Liver (tissue), 8 donors: ENCODE measurements at regions not wholly inside any gene's neighbourhood (a gene's known extent, or its start where the extent isn't known, plus 50 kb on each side); places are given as distances from the start of the nearest gene placed in this dataset.

ENCODE experiments used
- DNase-seq: peaks from one replicate; pipeline ENCODE4 v3.0.0-alpha.2; 2017; ENCODE audit warnings: low spot score
- H3K27ac ChIP-seq, 2 donors: one replicate each; pipeline ENCODE4 v1.7.0; 2013; ENCODE audit warnings: inconsistent platforms in 2 of 2, low read length in 2 of 2, control low read depth in 1 of 2, low read depth in 1 of 2, mild to moderate bottlenecking in 1 of 2
- H3K27me3 ChIP-seq, 4 donors: one replicate each; pipeline versions ENCODE4 v1.6.1 to v1.7.0; 2013; ENCODE audit warnings: low read length in 3 of 4, inconsistent platforms in 1 of 4, mild to moderate bottlenecking in 1 of 4, moderate library complexity in 1 of 4; ENCODE audit not compliant: control insufficient read depth in 4 of 4, insufficient read depth in 4 of 4
- H3K36me3 ChIP-seq, 4 donors: one replicate each; pipeline versions ENCODE4 v1.6.1 to v1.7.0; 2013; ENCODE audit warnings: low read length in 3 of 4, mild to moderate bottlenecking in 3 of 4, low read depth in 1 of 4, moderate library complexity in 1 of 4; ENCODE audit not compliant: control insufficient read depth in 4 of 4, insufficient read depth in 3 of 4
- H3K4me1 ChIP-seq, 4 donors: one replicate each; pipeline versions ENCODE4 v1.6.1 to v1.7.0; 2013; ENCODE audit warnings: low read length in 3 of 4, mild to moderate bottlenecking in 3 of 4, moderate library complexity in 1 of 4; ENCODE audit not compliant: control insufficient read depth in 4 of 4, insufficient read depth in 4 of 4
- H3K4me3 ChIP-seq, 3 donors: one replicate each; pipeline versions ENCODE4 v1.6.1 to v1.7.0; 2013; ENCODE audit warnings: low read length in 3 of 3, control low read depth in 1 of 3, low read depth in 1 of 3, mild to moderate bottlenecking in 1 of 3
- H3K9ac ChIP-seq, 2 donors: one replicate each; pipeline ENCODE4 v1.7.0; 2013; ENCODE audit warnings: low read length in 2 of 2, mild to moderate bottlenecking in 2 of 2, moderate library complexity in 2 of 2, control low read depth in 1 of 2, low read depth in 1 of 2
- H3K9me3 ChIP-seq, 4 donors: one replicate each; pipeline versions ENCODE4 v1.6.1 to v1.7.0; 2013; ENCODE audit warnings: low read length in 3 of 4; ENCODE audit not compliant: control insufficient read depth in 4 of 4
- ATF3 ChIP-seq: IDR thresholded peaks from 2 replicates; pipeline ENCODE4 v1.6.1; 2016; ENCODE audit warnings: antibody characterized with exemption
- CTCF ChIP-seq: fragments of 150-350 bp; IDR thresholded peaks from 2 replicates; pipeline ENCODE4 v1.5.1; 2017; ENCODE audit warnings: improper control_type of control experiment, low read depth, low read length; ENCODE audit not compliant: missing input control
- EGR1 ChIP-seq, 2 donors: IDR thresholded peaks; 2 replicates each; pipeline ENCODE4 v1.6.1; 2016 to 2018; ENCODE audit warnings: antibody characterized with exemption in 2 of 2, low read depth in 2 of 2
- FOXA1 ChIP-seq: IDR thresholded peaks from 2 replicates; pipeline ENCODE4 v1.6.1; 2016; ENCODE audit warnings: antibody characterized with exemption
- FOXA2 ChIP-seq: IDR thresholded peaks from 2 replicates; pipeline ENCODE4 v1.6.1; 2016; ENCODE audit warnings: antibody characterized with exemption
- GABPA ChIP-seq, 2 donors: IDR thresholded peaks in 1 of 2; conservative IDR thresholded peaks in 1 of 2; 2 replicates each; pipeline ENCODE4 v1.6.1; 2016; ENCODE audit warnings: antibody characterized with exemption in 2 of 2, mild to moderate bottlenecking in 1 of 2, moderate library complexity in 1 of 2
- HNF4A ChIP-seq, 2 donors: conservative IDR thresholded peaks; 2 replicates each; pipeline ENCODE4 v1.6.1; 2016; ENCODE audit warnings: antibody characterized with exemption in 2 of 2, mild to moderate bottlenecking in 2 of 2
- HNF4G ChIP-seq: IDR thresholded peaks from 2 replicates; pipeline ENCODE4 v1.6.1; 2016; ENCODE audit warnings: antibody characterized with exemption
- JUND ChIP-seq, 2 donors: IDR thresholded peaks; 2 replicates each; pipeline ENCODE4 v1.6.1; 2016; ENCODE audit warnings: antibody characterized with exemption in 2 of 2
- NR2F2 ChIP-seq: IDR thresholded peaks from 2 replicates; pipeline ENCODE4 v1.6.1; 2016; ENCODE audit warnings: antibody characterized with exemption
- RAD21 ChIP-seq, 2 donors: IDR thresholded peaks; 2 replicates each; pipeline ENCODE4 v1.6.1; 2016; ENCODE audit warnings: antibody characterized with exemption in 2 of 2, mild to moderate bottlenecking in 2 of 2
- REST ChIP-seq: IDR thresholded peaks from 2 replicates; pipeline ENCODE4 v1.6.1; 2016; ENCODE audit warnings: antibody characterized with exemption, mild to moderate bottlenecking
- RXRA ChIP-seq, 2 donors: IDR thresholded peaks; 2 replicates each; pipeline ENCODE4 v1.6.1; 2017 to 2018; ENCODE audit warnings: antibody characterized with exemption in 2 of 2, mild to moderate bottlenecking in 1 of 2
- SP1 ChIP-seq: IDR thresholded peaks from 2 replicates; pipeline ENCODE4 v1.6.1; 2018; ENCODE audit warnings: antibody characterized with exemption, mild to moderate bottlenecking
- TAF1 ChIP-seq: conservative IDR thresholded peaks from 2 replicates; pipeline ENCODE4 v1.6.1; 2016; ENCODE audit warnings: antibody characterized with exemption, mild to moderate bottlenecking
- YY1 ChIP-seq: IDR thresholded peaks from 2 replicates; pipeline ENCODE4 v1.6.1; 2016; ENCODE audit warnings: antibody characterized with exemption, mild to moderate bottlenecking
- ZBTB33 ChIP-seq: IDR thresholded peaks from 2 replicates; pipeline ENCODE4 v1.6.1; 2016; ENCODE audit warnings: antibody characterized with exemption
- WGBS: extraction: QIAGEN DNeasy Blood & Tissue Kit; methylation state at CpG from one replicate; pipeline ENCODE4 v1.1.7; 2013; 5-methylcytosine and 5-hydroxymethylcytosine counted together
- donor health status: healthy.
- donor health status: healthy.
- donor health status: healthy.
- donor health status: healthy.
- donor health status: healthy.

- 79% methylated on average over 8 of the region's 8 CpGs for WGBS
These were observed 216.7 kb upstream of the ANO5 start for GRCh38 chr11:21976210-21976609.

More at GRCh38 chr11:21976210-21976609, 216.7 kb upstream of the ANO5 start:
- H3K27ac ChIP-seq: no peak overlapping the region
- no peak for DNase-seq
- H3K4me1 ChIP-seq: no peaks in the 10 kb centered on the region
- peaks cover 0 to 2% (median 0%) of the 10 kb centered on the region in 4 donors for H3K27me3 ChIP-seq
- no peaks in the 10 kb centered on the region for H3K36me3 ChIP-seq
- TF ChIP-seq EGR1 (IDR thresholded peaks at IDR 0.05; ENCODE audit: low read depth in 2 of 2): no peak
- TF ChIP-seq RAD21 (IDR thresholded peaks at IDR 0.05): no peak
- no peak for TF ChIP-seq CTCF
- no peak for TF ChIP-seq GABPA (IDR thresholded peaks at IDR 0.05 in 1 of 2, conservative IDR thresholded peaks at IDR 0.05 in 1 of 2)
- no peak for TF ChIP-seq NR2F2
- no peak for TF ChIP-seq SP1
- TF ChIP-seq TAF1: no peak
- no peak for TF ChIP-seq FOXA1
- TF ChIP-seq YY1: no peak
- no peak for TF ChIP-seq REST
- no peak for TF ChIP-seq JUND (IDR thresholded peaks at IDR 0.05)
- TF ChIP-seq ATF3: no peak
- no peak for TF ChIP-seq HNF4A (conservative IDR thresholded peaks at IDR 0.05)
- no peak for TF ChIP-seq ZBTB33
- no peak for TF ChIP-seq FOXA2
- TF ChIP-seq RXRA (IDR thresholded peaks at IDR 0.05): no peak
- TF ChIP-seq HNF4G: no peak
- no peak overlapping the region for H3K9ac ChIP-seq
- no peak overlapping the region for H3K4me3 ChIP-seq
- peaks cover 0 to 2% (median 0%) of the 10 kb centered on the region in 4 donors for H3K9me3 ChIP-seq
